ENCODE measurements at regions not wholly inside any gene's neighbourhood (a gene's known extent, or its start where the extent isn't known, plus 50 kb on each side); places are given as distances from the start of the nearest gene placed in this dataset.

GRCh38 chr4:186012071-186012470, 56.9 kb upstream of the TLR3 start:
- H3K36me3 ChIP-seq (ENCODE audit: control insufficient read depth, insufficient read depth, low read length), result no peaks in the 10 kb centered on the region
- Mint-ChIP-seq H3K9me3 (ENCODE audit: unreplicated experiment) (no peaks in the 10 kb centered on the region), H3K4me3 (ENCODE audit: unreplicated experiment) (no peak overlapping the region), H3K4me1 (ENCODE audit: low read depth, unreplicated experiment) (peaks cover 17% of the 10 kb centered on the region), H3K27me3 (ENCODE audit: insufficient read depth, unreplicated experiment) (no peaks in the 10 kb centered on the region), H3K27ac (ENCODE audit: unreplicated experiment) (no peak overlapping the region), H3K36me3 (ENCODE audit: insufficient read depth, unreplicated experiment) (no peaks in the 10 kb centered on the region)
- CTCF ChIA-PET, result no interaction called here
- TF ChIP-seq CTCF (IDR thresholded peaks at IDR 0.05; ENCODE audit: insufficient read depth in 1 of 2, low read depth in 1 of 2, low read length in 1 of 2, severe bottlenecking in 1 of 2, unreplicated experiment in 1 of 2), result no peak
- POLR2A ChIA-PET, result no interaction called here
- intact Hi-C loops (cut with micrococcal nuclease; ENCODE audit: unreplicated experiment), result no loop called here
- H3K4me3 ChIP-seq (ENCODE audit: low read depth, low read length), result no peak overlapping the region
- no peaks in the 10 kb centered on the region for H3K27me3 ChIP-seq (replicated peaks; ENCODE audit: control insufficient read depth, insufficient read depth, low read length)
- no TSS peak for BruUV-seq (replicated peaks)
- peaks cover 14% of the 10 kb centered on the region; the same call in 1 of the 2 replicates for H3K4me1 ChIP-seq
- no peak for DNase-seq
- H3K9me3 ChIP-seq, result no peaks in the 10 kb centered on the region

- no peak overlapping the region for H3K4me3 Mint-ChIP-seq (ENCODE audit: unreplicated experiment)
- POLR2A ChIA-PET, result no interaction called here
- Histone ChIP-seq H3K27me3 (replicated peaks; ENCODE audit: control insufficient read depth, insufficient read depth, low read length) (no peaks in the 10 kb centered on the region), H3K4me1 (peaks cover 6% of the 10 kb centered on the region; the same call in 1 of the 2 replicates), H3K36me3 (ENCODE audit: control insufficient read depth, insufficient read depth, low read length) (no peaks in the 10 kb centered on the region), H3K9me3 (no peaks in the 10 kb centered on the region), H3K4me3 (ENCODE audit: low read depth, low read length) (no peak overlapping the region)
- CTCF ChIA-PET, result no interaction called here
- TF ChIP-seq CTCF (IDR thresholded peaks at IDR 0.05; ENCODE audit: insufficient read depth in 1 of 2, low read depth in 1 of 2, low read length in 1 of 2, severe bottlenecking in 1 of 2, unreplicated experiment in 1 of 2), result no peak
- no peak overlapping the region for H3K27ac Mint-ChIP-seq (ENCODE audit: unreplicated experiment)
- no peaks in the 10 kb centered on the region for H3K9me3 Mint-ChIP-seq (ENCODE audit: unreplicated experiment)
- no TSS peak for BruUV-seq (replicated peaks)
- peaks cover 7% of the 10 kb centered on the region for H3K4me1 Mint-ChIP-seq (ENCODE audit: low read depth, unreplicated experiment)
- no peaks in the 10 kb centered on the region for H3K36me3 Mint-ChIP-seq (ENCODE audit: insufficient read depth, unreplicated experiment)
- intact Hi-C loops (cut with micrococcal nuclease; ENCODE audit: unreplicated experiment), result no loop called here
- H3K27me3 Mint-ChIP-seq (ENCODE audit: insufficient read depth, unreplicated experiment), result no peaks in the 10 kb centered on the region
- no peak for DNase-seq
Observed at GRCh38 chr4:186013419-186014186, 55.4 kb upstream of the TLR3 start.

- peak in 1 of 2 experiments; percentile 16 for DNase-seq
- no peaks in the 10 kb centered on the region for H3K9me3 Mint-ChIP-seq (ENCODE audit: unreplicated experiment)
- intact Hi-C loops (cut with micrococcal nuclease; ENCODE audit: unreplicated experiment), result no loop called here
- Histone ChIP-seq H3K9me3 (no peaks in the 10 kb centered on the region), H3K36me3 (ENCODE audit: control insufficient read depth, insufficient read depth, low read length) (no peaks in the 10 kb centered on the region), H3K27me3 (replicated peaks; ENCODE audit: control insufficient read depth, insufficient read depth, low read length) (no peaks in the 10 kb centered on the region), H3K4me1 (no peaks in the 10 kb centered on the region), H3K4me3 (ENCODE audit: low read depth, low read length) (no peak overlapping the region)
- H3K4me3 Mint-ChIP-seq (ENCODE audit: unreplicated experiment), result no peak overlapping the region
- no TSS peak for BruUV-seq (replicated peaks)
- H3K27me3 Mint-ChIP-seq (ENCODE audit: insufficient read depth, unreplicated experiment), result no peaks in the 10 kb centered on the region
- H3K27ac Mint-ChIP-seq (ENCODE audit: unreplicated experiment), result no peak overlapping the region
- H3K4me1 Mint-ChIP-seq (ENCODE audit: low read depth, unreplicated experiment), result no peaks in the 10 kb centered on the region
- ChIA-PET POLR2A (no interaction called here), CTCF (no interaction called here)
- H3K36me3 Mint-ChIP-seq (ENCODE audit: insufficient read depth, unreplicated experiment), result no peaks in the 10 kb centered on the region
- no peak for TF ChIP-seq CTCF (IDR thresholded peaks at IDR 0.05; ENCODE audit: insufficient read depth in 1 of 2, low read depth in 1 of 2, low read length in 1 of 2, severe bottlenecking in 1 of 2, unreplicated experiment in 1 of 2)
Observed at GRCh38 chr4:186015212-186015817, 53.6 kb upstream of the TLR3 start.
